SK-MEL-5 (cell line): ENCODE measurements at regions not wholly inside any gene's neighbourhood (a gene's known extent, or its start where the extent isn't known, plus 50 kb on each side); places are given as distances from the start of the nearest gene placed in this dataset.

Source experiments
- DNase-seq: peaks from one replicate; pipeline ENCODE4 v3.0.0-alpha.2; 2016; ENCODE audit warnings: low read depth, low spot score
- in situ Hi-C: cut with HindIII; loops from 2 replicates; pipeline ENCODE4 v1.10.0; 2016; ENCODE audit warnings: low sequenced_read_pairs, high pct_unique_total_duplicates, low pct_unique_long_range_greater_than_20kb

- DNase-seq, result no peak
- in situ Hi-C loops, result no loop called here
Observed at GRCh38 chr14:97354119-97354722, 557.0 kb downstream of the VRK1 start.

GRCh38 chr14:97359341-97359740, 562.2 kb downstream of the VRK1 start:
- DNase-seq, result no peak
- in situ Hi-C loops, result no loop called here

- no peak for DNase-seq
- in situ Hi-C loops, result no loop called here
Observed at GRCh38 chr14:97361181-97361580, 564.0 kb downstream of the VRK1 start.

GRCh38 chr14:97361958-97362357, 564.8 kb downstream of the VRK1 start:
- in situ Hi-C loops, result no loop called here
- DNase-seq, result no peak

- in situ Hi-C loops, result no loop called here
- DNase-seq, result no peak
Observed at GRCh38 chr14:97366400-97366799, 569.2 kb downstream of the VRK1 start.

GRCh38 chr14:97367278-97367677, 570.1 kb downstream of the VRK1 start:
- no peak for DNase-seq
- in situ Hi-C loops, result no loop called here

GRCh38 chr14:97368049-97368448, 570.9 kb downstream of the VRK1 start:
- no peak for DNase-seq

GRCh38 chr14:97368900-97369564, 571.9 kb downstream of the VRK1 start:
- no peak for DNase-seq
- in situ Hi-C loops, result no loop called here

More at GRCh38 chr14:97368049-97368448, 570.9 kb downstream of the VRK1 start:
- in situ Hi-C loops, result no loop called here

GRCh38 chr14:97369901-97370300, 572.7 kb downstream of the VRK1 start:
- in situ Hi-C loops, result no loop called here
- no peak for DNase-seq

- in situ Hi-C loops, result no loop called here
- no peak for DNase-seq
Observed at GRCh38 chr14:97376310-97376709, 579.1 kb downstream of the VRK1 start.

- in situ Hi-C loops, result no loop called here
Observed at GRCh38 chr14:97377550-97377949, 580.4 kb downstream of the VRK1 start.

GRCh38 chr14:97379091-97379531, 581.9 kb downstream of the VRK1 start:
- no peak for DNase-seq
- in situ Hi-C loops, result no loop called here

More at GRCh38 chr14:97377550-97377949, 580.4 kb downstream of the VRK1 start:
- no peak for DNase-seq

- in situ Hi-C loops, result no loop called here
- DNase-seq, result no peak
Observed at GRCh38 chr14:97380539-97380941, 583.4 kb downstream of the VRK1 start.

GRCh38 chr14:97381309-97381708, 584.1 kb downstream of the VRK1 start:
- in situ Hi-C loops, result no loop called here
- no peak for DNase-seq

- in situ Hi-C loops, result no loop called here
- no peak for DNase-seq
Observed at GRCh38 chr14:97382616-97383226, 585.5 kb downstream of the VRK1 start.

GRCh38 chr14:97385727-97386126, 588.5 kb downstream of the VRK1 start:
- DNase-seq, result no peak

GRCh38 chr14:97387252-97387874, 590.2 kb downstream of the VRK1 start:
- no peak for DNase-seq
- in situ Hi-C loops, result no loop called here

More at GRCh38 chr14:97385727-97386126, 588.5 kb downstream of the VRK1 start:
- in situ Hi-C loops, result no loop called here

GRCh38 chr14:97388408-97388807, 591.2 kb downstream of the VRK1 start:
- in situ Hi-C loops, result no loop called here
- DNase-seq, result no peak
